Superior temporal gyrus (tissue), 1 donor: ENCODE measurements at regions not wholly inside any gene's neighbourhood (a gene's known extent, or its start where the extent isn't known, plus 50 kb on each side); places are given as distances from the start of the nearest gene placed in this dataset.
"Not testable (repeated sequence)": the region's sequence is repeated elsewhere in the genome, so short reads cannot be mapped to it uniquely, and the experiment has no call there.

Experiments used
- DNase-seq: peaks from one replicate; pipeline ENCODE4 v3.0.0-alpha.2; 2016; ENCODE audit errors: extremely low spot score

DNA sequence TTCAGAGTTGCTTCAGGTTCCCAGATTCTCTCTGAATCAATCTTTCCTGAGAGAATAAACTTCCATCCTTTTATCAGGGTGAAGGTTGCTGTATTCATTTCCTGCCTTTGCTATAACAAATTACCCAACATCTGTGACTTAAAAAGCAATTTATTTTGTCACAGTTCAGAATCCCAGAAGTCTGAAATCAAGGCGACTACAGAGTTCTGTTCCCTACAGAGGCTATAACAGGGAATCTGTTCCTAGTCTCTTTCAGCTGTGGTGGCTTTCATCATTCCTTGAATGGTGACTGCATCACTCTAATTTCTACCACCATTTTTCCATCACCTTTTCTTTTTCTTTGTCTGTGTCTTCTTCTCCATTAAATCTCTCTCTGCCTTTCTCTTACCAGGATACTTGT is 459.3 kb upstream of the PRR20A start:
- no peak for DNase-seq

DNA sequence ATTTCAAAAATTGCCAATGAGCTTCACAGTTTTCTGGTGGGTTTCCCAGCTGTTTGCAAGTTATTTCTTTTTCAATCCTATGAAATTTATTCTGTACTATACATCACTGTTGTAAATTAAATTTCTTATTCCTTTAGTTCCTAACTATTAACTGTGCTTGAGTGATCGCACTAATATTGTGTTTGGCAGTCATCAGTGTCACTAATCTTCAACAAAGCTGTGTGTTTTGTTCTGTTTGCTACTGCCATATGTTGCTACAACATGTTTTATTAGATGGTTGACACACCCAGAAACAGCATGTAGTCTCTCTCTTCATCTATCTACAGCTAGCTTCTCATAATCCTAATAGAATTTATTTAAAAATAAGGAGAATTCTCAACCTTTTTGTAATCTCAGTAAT is 453.6 kb upstream of the PRR20A start:
- no peak for DNase-seq

DNA sequence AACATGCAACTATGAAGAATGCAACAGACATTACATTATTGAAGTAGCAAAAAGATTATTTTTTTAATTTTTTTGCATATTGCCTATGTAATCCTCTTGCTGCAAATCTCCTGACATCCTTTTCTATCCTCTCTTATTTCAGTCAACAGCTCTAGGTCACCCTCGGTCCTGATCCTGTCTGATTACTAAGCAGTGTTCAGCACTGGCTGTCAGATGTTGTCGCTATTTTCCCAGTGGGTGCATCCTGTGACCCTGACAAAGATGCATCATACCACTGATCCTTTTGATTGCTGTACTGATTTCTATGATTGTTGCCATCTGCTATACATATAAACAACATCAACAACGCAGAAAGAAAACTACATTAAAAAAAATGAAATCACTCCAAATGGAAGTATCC is 443.7 kb upstream of the PRR20A start:
- no peak for DNase-seq

DNA sequence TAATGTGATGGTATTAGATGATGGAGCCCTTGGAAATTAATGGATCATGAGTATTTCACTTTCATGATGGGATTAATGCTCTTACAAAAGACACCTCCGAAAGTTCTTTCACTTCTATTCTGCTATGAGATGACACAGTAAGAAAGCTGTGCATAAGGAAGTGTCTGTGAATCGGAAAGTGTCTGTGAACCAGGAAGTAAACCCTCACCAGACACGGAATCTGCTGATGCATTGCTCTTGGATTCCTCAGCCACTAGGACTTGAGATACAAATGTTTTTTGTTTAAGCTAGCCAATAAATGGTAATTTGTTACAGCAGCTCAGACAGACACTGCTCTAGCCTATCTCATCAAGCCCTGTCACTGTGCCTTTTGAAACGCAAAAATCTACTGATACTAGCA is 440.4 kb upstream of the PRR20A start:
- no peak for DNase-seq

DNA sequence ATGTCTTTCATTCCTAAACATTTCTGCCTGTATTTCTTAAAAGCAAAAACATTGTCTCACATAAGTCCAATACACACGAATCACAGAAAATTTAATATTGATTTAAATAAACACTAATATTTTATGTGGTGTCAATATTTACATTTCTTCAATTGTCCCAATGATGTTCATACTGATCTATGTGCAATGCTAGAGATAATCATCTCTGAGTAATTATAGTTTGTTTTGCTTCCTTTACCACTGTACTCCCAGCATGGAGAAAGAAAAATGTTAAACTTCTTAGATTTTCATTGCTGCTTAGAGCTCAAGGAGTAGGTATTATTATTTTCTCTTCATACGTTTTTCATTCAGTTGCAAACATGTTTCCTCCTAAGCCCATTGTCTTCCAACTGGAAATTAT is 434.2 kb upstream of the PRR20A start:
- no peak for DNase-seq

DNA sequence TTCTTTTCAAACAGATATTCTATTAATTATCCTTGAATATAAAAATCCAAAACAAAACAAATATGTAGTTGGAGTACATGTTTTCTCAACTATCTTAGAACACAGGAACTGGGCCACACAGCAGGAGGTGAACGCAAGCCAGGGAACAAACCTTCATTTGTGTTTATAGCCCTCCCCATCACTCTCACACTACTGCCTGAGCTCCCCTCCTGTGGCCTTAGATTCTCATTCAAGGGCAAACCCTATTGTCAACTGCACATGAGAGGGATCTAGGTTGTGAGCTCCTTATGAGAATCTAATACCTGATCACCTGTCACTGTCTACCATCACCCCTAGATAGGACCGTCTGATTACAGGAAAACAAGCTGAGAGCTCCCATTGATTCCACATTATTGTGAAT is 427.1 kb upstream of the PRR20A start:
- DNase-seq = no peak

DNA sequence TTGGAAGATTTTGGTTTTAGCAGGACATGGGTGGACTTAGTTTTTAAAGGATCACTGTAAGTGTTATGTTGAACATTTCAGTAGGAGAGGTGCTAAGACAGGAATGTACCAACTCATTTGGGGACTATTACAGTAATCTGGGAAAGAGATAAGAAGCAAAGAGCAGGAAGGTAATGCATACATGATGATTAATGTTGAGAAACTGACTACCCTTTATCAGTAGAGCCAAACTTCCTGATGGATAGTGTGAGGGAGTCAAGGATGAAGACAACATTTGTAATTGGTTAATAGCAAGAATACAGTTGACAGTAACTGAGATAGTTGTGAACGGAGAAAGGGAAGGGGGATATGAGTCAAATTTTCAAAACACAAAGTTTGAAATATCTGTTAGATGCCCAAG is 421.9 kb upstream of the PRR20A start:
- DNase-seq = no peak

DNA sequence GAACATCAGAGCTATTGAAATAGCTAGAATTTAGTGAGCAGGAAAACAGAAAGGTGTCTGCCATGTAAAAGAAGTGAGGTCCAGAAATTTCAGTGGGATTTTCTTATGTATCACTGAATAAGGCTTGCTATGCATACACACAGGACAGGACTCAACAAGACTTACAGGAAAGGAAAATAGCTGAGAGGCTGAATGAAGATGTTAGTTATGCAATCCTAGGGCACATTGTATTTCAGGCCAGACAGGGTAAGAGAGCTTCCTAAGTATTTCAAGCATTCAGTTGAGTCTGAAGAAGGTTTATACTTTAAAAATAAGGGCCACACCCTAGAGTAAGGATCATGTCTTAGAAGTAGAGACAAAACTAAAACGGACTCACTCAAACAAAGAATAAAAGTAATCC is 419.9 kb upstream of the PRR20A start:
- no peak for DNase-seq

DNA sequence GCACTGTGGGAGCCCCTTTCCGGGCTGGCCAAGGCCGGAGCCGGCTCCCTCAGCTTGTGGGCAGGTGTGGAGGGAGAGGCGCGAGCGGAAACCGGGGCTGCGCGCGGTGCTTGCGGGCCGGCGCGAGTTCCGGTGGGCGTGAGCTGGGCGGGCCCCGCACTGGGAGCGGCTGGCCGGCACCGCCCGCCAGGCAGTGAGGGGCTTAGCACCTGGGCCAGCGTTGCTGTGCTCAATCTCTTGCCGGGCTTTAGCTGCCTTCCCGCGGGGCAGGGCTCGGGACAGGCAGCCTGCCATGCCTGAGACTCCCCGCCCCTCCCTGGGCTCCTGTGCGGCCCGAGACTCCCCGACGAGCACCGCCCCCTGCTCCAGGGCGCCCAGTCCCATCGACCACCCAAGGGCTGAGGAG is 405.2 kb upstream of the PRR20A start:
- DNase-seq = no peak

DNA sequence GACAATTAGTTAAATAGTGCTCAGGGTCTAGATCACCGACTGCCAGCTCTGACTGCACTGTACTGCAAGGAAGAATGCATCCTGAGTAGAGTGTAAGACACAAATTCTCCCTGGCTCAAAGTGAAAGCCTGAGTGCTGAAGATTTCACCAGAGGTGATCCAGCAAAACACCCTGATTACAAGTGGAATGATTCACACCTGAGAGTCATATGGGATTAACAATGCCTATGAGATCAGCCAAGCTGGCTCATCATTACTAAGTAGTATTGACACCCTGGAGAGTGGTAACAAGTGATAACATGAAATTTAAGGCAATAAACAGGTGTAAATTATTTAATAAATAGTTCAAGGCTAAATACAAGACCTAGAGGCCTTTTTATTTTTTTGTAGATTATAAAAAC is 403.8 kb upstream of the PRR20A start:
- DNase-seq = no peak

DNA sequence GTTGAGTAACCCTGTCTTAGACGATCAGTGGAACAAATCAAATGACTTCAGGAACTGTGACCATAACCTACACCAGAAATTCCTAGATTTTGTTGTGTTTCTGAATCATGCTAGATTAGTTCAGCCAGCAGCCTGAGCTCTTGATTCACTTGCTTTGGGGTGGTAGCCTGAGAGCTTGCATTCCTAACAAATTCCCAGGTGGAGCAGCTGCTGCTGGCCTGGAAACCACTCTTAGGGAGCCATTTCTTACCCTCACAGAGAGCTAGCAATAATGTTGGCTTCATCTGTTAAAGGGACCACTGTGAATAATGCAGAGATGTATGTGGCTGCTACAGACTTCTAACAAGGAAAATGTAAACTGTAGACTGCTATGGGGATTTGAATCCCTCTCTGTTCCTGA is 388.1 kb upstream of the PRR20A start:
- no peak for DNase-seq

DNA sequence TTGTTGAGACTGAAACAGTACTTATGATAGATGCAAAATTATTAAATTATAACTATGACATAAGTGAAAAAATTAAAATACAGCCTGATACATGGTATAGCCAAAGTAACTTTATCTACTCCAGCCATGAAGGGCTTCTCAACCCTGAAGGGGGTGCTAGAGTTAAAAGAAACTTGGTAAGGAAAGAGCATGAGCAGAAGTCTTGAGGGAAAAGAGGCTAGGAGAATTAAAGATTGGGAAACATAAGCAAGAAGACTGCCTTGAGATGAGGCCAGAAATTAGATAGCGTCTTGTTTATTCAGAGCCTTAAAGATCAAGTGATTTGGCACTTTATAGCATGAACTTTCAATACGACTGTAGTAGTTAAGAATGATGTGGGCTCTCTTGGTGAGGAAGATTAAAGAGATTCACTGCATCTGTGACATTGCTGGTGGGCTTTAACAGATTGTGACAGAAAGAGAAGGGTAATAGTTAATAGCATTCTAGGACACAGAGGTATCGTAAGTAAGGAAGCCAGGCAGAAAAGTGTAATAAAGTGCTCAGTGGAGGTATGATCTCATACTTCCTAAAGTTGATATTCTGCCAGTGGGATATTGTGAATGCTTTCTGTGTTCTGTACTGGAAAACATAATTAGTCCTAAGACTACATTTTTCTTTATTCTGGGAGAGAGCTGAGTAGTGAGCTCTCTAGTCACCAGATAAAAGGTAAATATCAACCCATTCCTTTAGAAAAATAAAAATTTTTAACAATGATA is 385.4 kb upstream of the PRR20A start:
- no peak for DNase-seq

DNA sequence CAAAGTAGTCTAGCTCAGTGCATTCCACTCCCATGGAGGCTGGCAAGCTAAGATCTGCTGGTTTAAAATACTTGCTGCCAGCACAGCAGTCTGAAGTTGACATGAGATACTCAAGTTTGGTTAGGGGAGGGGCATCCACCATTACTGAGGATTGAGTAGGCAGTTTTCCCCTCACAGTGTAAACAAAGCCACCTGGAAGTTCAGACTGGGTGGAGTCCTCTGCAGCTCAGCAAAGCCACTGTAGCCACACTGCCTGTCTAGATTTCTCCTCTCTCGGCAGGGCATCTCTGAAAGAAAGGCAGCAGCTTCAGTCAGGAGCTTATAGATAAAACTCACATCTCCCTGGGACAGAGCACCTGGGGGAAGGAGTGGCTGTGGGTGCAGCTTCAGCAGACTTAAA is 377.4 kb upstream of the PRR20A start:
- DNase-seq = not testable (repeated sequence)

DNA sequence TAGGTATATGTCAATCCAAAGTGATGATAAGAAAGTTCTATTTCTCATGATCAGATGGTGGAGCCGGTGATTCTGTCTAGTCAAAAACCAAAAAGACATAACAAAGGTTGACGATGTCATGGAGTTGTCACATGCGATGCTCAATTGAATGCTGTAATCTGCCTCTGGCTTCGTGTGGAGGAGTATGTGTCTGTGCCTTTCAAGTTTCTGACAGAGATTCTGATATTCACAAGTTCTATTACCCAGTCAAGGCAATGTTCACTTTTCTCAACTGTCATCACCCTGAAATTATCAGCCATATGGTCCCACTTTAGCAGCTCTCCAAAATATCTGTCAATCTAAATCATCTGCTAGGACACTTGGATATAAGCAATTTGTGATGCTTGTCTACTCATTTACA is 367.6 kb upstream of the PRR20A start:
- DNase-seq = no peak

DNA sequence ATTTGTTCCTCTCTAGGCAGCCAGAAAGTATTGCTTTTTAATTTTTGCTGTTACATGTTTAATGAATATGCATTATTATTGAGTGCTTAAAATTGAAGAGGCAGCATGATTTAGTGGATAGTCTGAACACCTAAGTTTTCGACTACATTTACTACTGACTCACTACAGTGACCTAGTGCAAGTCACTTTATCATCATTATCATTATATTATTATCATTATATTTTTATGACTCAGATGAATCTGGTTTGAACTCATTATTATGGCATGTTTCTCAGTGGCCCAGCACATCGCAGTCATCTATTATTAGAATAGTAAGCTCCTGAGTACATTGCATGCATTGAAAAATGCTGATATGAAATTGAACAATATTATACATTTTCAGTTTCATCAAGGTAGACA is 351.2 kb upstream of the PRR20A start:
- DNase-seq = no peak

DNA sequence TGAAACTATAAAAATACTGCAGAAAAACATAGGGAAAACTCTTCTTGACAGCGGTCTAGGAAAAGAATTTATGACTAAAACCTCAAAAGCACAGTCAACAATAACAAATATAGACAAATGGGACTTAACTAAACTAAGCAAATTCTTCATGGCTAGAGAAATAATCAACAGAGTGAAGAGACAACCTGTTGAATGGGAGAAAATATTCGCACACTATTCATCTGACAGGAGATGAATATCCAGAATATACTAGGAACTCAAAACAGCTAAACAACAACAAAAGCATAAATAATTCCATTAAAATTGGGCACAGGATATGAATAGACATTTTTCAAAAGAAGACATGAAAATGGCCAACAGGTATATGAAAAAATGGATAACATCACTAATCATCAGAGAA is 303.6 kb upstream of the PRR20A start:
- DNase-seq = no peak

DNA sequence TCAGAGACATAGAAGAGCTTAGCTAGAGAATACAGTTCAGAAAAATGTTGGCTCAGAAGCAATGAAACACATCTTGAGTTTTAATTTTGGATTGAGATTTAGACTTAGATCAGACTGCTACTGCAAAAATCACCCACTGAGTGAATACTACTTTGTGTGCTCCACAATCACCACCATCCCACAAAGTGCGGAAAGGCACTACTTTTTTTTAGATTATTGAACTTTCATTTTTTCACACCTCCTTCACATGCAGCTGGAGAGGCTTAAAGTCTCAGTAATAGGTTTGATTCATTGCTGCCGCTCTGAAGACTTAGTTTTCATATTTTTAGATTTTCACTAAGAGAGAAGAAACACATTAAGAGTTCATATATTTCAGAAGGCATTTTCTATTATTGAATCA is 289.9 kb upstream of the PRR20A start:
- peak; percentile 57 for DNase-seq

DNA sequence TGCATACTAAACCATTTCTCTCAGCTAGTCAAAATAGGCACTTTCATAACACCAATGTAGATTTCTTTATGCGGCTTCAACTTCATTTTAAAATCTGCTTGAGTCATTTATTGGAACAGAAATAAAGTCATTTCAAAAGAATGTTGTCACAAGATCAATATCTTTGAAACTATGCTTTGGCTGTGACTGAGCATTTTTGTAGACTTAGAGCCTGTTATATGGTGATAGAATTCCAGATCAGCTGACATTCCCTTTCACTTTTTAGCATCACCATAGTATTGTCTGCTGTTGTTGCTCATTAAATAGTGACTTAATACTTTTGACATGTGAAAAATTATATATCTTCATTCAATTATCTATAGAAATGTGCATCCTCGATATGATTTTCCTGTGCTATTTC is 279.2 kb upstream of the PRR20A start:
- no peak for DNase-seq

DNA sequence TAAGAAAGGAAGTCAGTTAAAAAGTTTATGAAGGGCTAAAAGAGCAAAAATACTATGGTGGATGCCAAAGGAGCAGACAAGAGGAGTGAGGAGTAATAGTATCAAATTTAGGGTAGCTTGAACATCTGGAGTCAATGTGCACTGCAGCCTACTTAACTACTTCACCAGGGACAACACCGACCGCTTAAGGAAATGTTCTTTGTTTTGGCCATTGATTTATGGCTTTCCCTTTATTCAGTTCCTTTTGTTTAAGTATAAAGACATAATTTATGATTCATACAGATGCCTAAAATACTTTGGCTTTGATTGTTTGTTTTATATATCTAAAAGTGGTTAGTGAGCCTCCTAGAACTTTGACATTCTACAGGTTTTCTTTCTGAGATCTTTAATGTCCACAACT is 276.3 kb upstream of the PRR20A start:
- DNase-seq = no peak

DNA sequence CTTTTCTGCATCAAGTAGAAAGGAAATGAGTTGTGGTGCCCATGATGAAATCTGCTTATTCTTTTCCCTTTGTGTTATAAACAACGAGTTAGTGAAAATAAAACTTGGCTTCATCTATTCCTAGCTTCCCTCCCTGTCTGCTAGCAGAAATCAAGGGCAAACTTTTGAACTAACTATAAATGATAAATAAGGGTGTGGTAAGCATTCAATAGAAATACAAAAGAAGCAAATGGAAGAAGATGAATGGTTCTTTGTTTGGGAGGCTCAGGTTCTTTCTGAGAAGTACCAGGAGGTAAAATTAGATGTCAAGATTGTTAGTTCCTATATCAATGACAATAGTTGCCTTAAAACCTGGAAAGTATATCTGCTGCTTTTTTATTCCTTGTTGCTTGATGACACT is 275.3 kb upstream of the PRR20A start:
- DNase-seq = no peak

DNA sequence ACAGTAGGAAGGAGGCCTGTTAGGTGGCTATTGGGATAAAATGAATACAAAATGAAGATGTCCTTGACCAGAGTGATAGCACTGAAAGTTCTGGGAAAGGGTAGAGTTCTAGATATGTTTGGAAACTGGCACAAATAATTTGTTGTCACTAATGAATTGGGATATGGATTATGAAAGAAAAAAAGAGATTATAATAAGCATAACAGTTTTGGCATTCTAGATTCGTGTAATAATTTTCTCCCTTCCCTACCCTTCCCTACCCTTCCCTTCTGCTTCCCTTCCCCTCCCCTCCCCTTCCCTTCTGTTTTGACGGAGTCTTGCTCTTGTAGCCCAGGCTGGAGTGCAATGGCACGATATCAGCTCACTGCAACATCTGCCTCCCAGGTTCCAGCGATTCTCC is 271.0 kb upstream of the PRR20A start:
- DNase-seq = no peak

DNA sequence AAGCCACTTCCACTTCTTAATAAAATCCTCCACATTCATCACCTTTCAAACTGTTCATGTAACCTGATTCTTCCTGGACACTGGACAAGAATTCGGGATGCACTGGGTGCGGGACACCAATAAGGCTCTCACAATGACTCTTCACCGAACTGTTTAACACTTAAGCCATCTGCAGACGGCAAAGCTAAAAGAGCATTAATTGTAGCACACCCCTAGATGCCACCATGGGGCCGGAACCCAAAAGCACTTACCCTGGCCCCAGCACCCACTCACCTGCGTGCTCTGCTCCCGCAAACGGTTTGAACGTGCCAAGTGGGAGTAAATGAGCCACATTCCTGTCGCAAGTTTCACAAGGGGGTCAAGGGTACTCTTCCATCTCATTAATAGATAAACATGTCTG is 254.3 kb upstream of the PRR20A start:
- no peak for DNase-seq

DNA sequence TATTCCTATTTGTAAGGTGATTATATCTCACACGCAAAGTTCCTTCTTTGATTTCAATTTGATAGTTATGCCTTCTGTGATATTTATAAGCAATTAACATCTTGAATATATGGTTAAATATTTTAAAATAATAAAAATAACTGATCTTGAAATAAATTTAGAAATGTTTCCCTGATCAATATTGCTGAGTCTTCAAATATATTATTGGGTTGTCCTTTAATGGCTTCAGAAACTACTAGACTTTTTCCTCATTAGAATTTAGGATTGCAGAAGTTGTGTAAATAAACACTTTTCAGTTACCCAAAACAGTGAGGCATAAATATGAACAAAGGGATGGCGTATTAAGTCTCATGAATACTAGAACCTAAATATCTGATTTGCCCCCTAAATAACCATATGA is 252.3 kb upstream of the PRR20A start:
- DNase-seq = no peak

DNA sequence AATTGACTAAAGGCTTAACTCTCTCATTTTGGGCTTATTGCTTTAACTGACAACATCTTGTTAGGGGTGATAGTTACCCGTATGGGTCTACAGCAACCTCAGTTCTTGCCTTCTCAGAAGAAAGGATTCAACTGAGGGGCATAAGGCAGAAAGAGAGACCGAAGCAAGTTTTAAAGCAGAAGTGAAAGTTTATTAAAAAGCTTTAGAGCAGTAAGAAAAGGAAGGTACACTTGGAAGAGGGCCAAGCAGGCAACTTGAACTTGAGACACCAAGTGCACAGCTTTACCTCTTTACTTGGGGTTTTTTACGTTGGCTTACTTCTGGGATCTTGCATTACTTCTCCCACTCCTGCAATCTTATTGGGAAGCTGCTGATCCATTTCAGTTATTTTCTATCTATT is 246.9 kb upstream of the PRR20A start:
- no peak for DNase-seq
